H1 (cell line): ENCODE measurements at regions not wholly inside any gene's neighbourhood (a gene's known extent, or its start where the extent isn't known, plus 50 kb on each side); places are given as distances from the start of the nearest gene placed in this dataset.

Source experiments
- CTCF ChIA-PET: fragments of 300-600 bp; sonication (Branson Sonifier 250); formaldehyde crosslinking; loops from one replicate; lab custom pipeline; 2021; ENCODE audit not compliant: partially characterized antibody; lab: Charles Lee
- POLR2A ChIA-PET: fragments of 300-600 bp; sonication (Branson Sonifier 250); formaldehyde crosslinking; loops from one replicate; lab custom pipeline; 2021; ENCODE audit warnings: inconsistent platforms; ENCODE audit not compliant: partially characterized antibody; lab: Charles Lee
- DNase-seq, 2 experiments: peaks; one replicate each; pipeline versions ENCODE4 v3.0.0 to v3.0.0-alpha.2; 2010 to 2022; ENCODE audit warnings: low spot score in 2 of 2, low read depth in 1 of 2, mixed read lengths in 1 of 2
- FAIRE-seq: peaks from 2 replicates; lab custom pipeline; 2011; peaks lifted over from hg19 to GRCh38; lab: Jason Lieb, UNC
- H2AFZ ChIP-seq: 2 replicates; pipeline ENCODE4 v1.8.1; 2012; ENCODE audit warnings: low read length, inconsistent platforms
- H2AK5ac ChIP-seq: 2 replicates; pipeline ENCODE4 v1.6.1; 2013; ENCODE audit warnings: low read depth, low read length
- H2BK120ac ChIP-seq: replicated peaks from 2 replicates; pipeline ENCODE3; 2013; ENCODE audit warnings: low read depth, low read length, inconsistent platforms
- H2BK12ac ChIP-seq: 2 replicates; pipeline ENCODE4 v1.6.1; 2013; ENCODE audit warnings: low read depth, low read length
- H2BK15ac ChIP-seq: 2 replicates; pipeline ENCODE4 v1.6.1; 2013; ENCODE audit warnings: low read length
- H2BK20ac ChIP-seq: 2 replicates; pipeline ENCODE4 v1.6.1; 2013; ENCODE audit warnings: low read length
- H2BK5ac ChIP-seq: 2 replicates; pipeline ENCODE4 v1.6.1; 2013; ENCODE audit warnings: low read depth, low read length
- H3K14ac ChIP-seq: 2 replicates; pipeline ENCODE4 v1.6.1; 2013; ENCODE audit warnings: inconsistent platforms; ENCODE audit not compliant: insufficient read length
- H3K18ac ChIP-seq: 2 replicates; pipeline ENCODE4 v1.6.1; 2013; ENCODE audit warnings: low read length; ENCODE audit errors: extremely low read depth
- H3K23ac ChIP-seq: 2 replicates; pipeline ENCODE4 v1.6.1; 2013; ENCODE audit warnings: inconsistent platforms; ENCODE audit not compliant: insufficient read length
- H3K23me2 ChIP-seq: 2 replicates; pipeline ENCODE4 v1.6.1; 2013; ENCODE audit warnings: low read depth, low read length
- H3K27ac ChIP-seq: 2 replicates; pipeline ENCODE4 v1.6.1; 2011; ENCODE audit warnings: low read depth, low read length, inconsistent platforms
- H3K27me3 ChIP-seq, 4 experiments: replicated peaks in 1 of 4; 1 replicate in 1 of 4; 2 replicates in 3 of 4; pipeline versions ENCODE4 v1.6.1 to v1.8.1; 2011 to 2013; ENCODE audit warnings: low read length in 3 of 4, mild to moderate bottlenecking in 3 of 4, inconsistent platforms in 2 of 4, mixed read lengths in 2 of 4, moderate library complexity in 1 of 4; ENCODE audit not compliant: control insufficient read depth in 3 of 4, insufficient read depth in 3 of 4; ENCODE audit errors: extremely low read depth in 1 of 4
- H3K36me3 ChIP-seq, 4 experiments: 2 replicates each; pipeline versions ENCODE4 v1.6.1 to v1.8.1; 2011 to 2013; ENCODE audit warnings: mild to moderate bottlenecking in 4 of 4, low read length in 3 of 4, moderate library complexity in 2 of 4, control low read depth in 1 of 4, inconsistent platforms in 1 of 4; ENCODE audit not compliant: insufficient read depth in 4 of 4, control insufficient read depth in 2 of 4
- H3K4ac ChIP-seq: replicated peaks from 2 replicates; pipeline ENCODE3; 2013; ENCODE audit warnings: low read length, low read depth, mixed read lengths, inconsistent platforms; ENCODE audit not compliant: insufficient read length
- H3K4me1 ChIP-seq, 4 experiments: replicated peaks in 1 of 4; 1 replicate in 1 of 4; 2 replicates in 3 of 4; pipeline versions ENCODE4 v1.6.1 to v1.8.1; 2011 to 2013; ENCODE audit warnings: low read length in 3 of 4, inconsistent platforms in 2 of 4, mixed read lengths in 1 of 4; ENCODE audit not compliant: insufficient read depth in 4 of 4, control insufficient read depth in 3 of 4
- H3K4me2 ChIP-seq, 2 experiments: 2 replicates each; pipeline versions ENCODE4 v1.6.1 to v1.8.1; 2011 to 2013; ENCODE audit warnings: low read depth in 2 of 2, low read length in 2 of 2, control low read depth in 1 of 2, inconsistent platforms in 1 of 2, mild to moderate bottlenecking in 1 of 2; ENCODE audit not compliant: insufficient read depth in 1 of 2
- H3K4me3 ChIP-seq, 4 experiments: fragments of 200-600, 300-600 bp in 1 of 4; sonication (generic), shearing (Covaris generic), sonication (Bioruptor Twin) in 1 of 4; 2 replicates each; pipeline versions ENCODE4 v1.5.1 to v1.8.1; 2011 to 2016; ENCODE audit warnings: low read length in 4 of 4, low read depth in 3 of 4, control low read depth in 2 of 4, inconsistent platforms in 2 of 4, mild to moderate bottlenecking in 2 of 4, mixed read lengths in 1 of 4, moderate library complexity in 1 of 4; ENCODE audit not compliant: insufficient read depth in 2 of 4; ENCODE audit errors: extremely low read depth in 1 of 4
- H3K56ac ChIP-seq: replicated peaks from 2 replicates; pipeline ENCODE3; 2013; ENCODE audit warnings: low read depth, mild to moderate bottlenecking, mixed read lengths, low read length, inconsistent platforms; ENCODE audit not compliant: insufficient read length
- H3K79me1 ChIP-seq: 2 replicates; pipeline ENCODE4 v1.6.1; 2013; ENCODE audit warnings: low read depth, low read length, control low read depth
- H3K79me2 ChIP-seq, 2 experiments: 2 replicates each; pipeline versions ENCODE4 v1.6.1 to v1.8.1; 2012 to 2013; ENCODE audit warnings: low read length in 2 of 2, mild to moderate bottlenecking in 2 of 2, inconsistent platforms in 1 of 2; ENCODE audit not compliant: insufficient read depth in 2 of 2, control insufficient read depth in 1 of 2
- H3K9ac ChIP-seq, 4 experiments: replicated peaks in 1 of 4; 1 replicate in 1 of 4; 2 replicates in 3 of 4; pipeline versions ENCODE4 v1.6.1 to v1.8.1; 2011 to 2013; ENCODE audit warnings: low read depth in 3 of 4, low read length in 3 of 4, control low read depth in 2 of 4, mild to moderate bottlenecking in 2 of 4, moderate library complexity in 2 of 4, inconsistent platforms in 1 of 4; ENCODE audit errors: extremely low read depth in 1 of 4
- H3K9me3 ChIP-seq, 2 experiments: 2 replicates each; pipeline versions ENCODE4 v1.6.1 to v1.8.1; 2012 to 2013; ENCODE audit warnings: mild to moderate bottlenecking in 2 of 2, moderate library complexity in 2 of 2, control low read depth in 1 of 2, inconsistent platforms in 1 of 2, low read depth in 1 of 2, low read length in 1 of 2, mixed read lengths in 1 of 2; ENCODE audit not compliant: insufficient read depth in 2 of 2
- H4K20me1 ChIP-seq, 2 experiments: replicated peaks in 1 of 2; 2 replicates each; pipeline versions ENCODE3 to v1.8.1; 2011 to 2013; ENCODE audit warnings: inconsistent platforms in 2 of 2, low read length in 2 of 2, mild to moderate bottlenecking in 1 of 2; ENCODE audit not compliant: insufficient read depth in 2 of 2, control insufficient read depth in 1 of 2
- H4K5ac ChIP-seq: 2 replicates; pipeline ENCODE4 v1.6.1; 2013; ENCODE audit warnings: low read length, low read depth, mixed read lengths, inconsistent platforms; ENCODE audit not compliant: insufficient read length
- H4K8ac ChIP-seq: 2 replicates; pipeline ENCODE4 v1.8.0; 2013; ENCODE audit warnings: mild to moderate bottlenecking, moderate library complexity, low read length, inconsistent platforms; ENCODE audit not compliant: insufficient read depth; ENCODE audit errors: extremely low read depth
- H4K91ac ChIP-seq: replicated peaks from 2 replicates; pipeline ENCODE3; 2013; ENCODE audit warnings: low read length, mixed read lengths, inconsistent platforms; ENCODE audit not compliant: insufficient read length
- ASH2L ChIP-seq: fragments of 200-600, 300-600 bp; sonication (generic); IDR thresholded peaks from one replicate; pipeline ENCODE4 v1.7.1; 2017; ENCODE audit warnings: low read length
- TEAD4 ChIP-seq: IDR thresholded peaks from 2 replicates; pipeline ENCODE4 v1.6.1; 2012; ENCODE audit warnings: low read depth, low read length, inconsistent platforms, mixed read lengths

DNA sequence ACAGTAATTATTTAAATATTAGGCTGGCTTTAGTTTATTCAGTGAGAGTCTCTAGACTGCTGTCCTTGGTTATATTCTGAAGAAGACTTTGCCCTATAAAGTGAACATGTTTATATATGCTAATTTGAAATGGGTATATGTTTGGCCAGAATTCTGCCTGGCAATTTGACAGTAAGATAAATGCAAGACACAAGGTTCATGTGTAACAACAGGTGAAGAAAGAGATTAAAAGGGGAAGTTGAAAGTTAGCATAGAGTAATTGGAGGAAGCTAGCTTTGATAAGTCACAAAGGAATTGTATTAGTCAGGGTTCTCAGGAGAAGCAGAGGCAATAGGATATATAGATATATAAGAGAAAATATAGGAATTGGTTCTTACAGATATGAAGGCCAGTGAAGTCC lies 191.4 kb downstream of the CENPW start:
- H3K4me2 ChIP-seq = no peak overlapping the region
- CTCF ChIA-PET = interaction anchor here (0.6 to 1.1 kb wide), 6 partner anchors 10 to 134 kb away, joined by 3 read pairs; no protein-coding TSS in a partner anchor
- H3K9ac ChIP-seq = no peak overlapping the region
- H4K8ac ChIP-seq = no peak overlapping the region
- no peaks in the 10 kb centered on the region for H4K20me1 ChIP-seq
- no peak overlapping the region for H2BK15ac ChIP-seq
- H3K27me3 ChIP-seq = no peaks in the 10 kb centered on the region
- peaks cover 1 to 5% (median 3%) of the 10 kb centered on the region in 4 experiments; a peak in 4 of 7 replicates for H3K4me1 ChIP-seq
- no peak overlapping the region for H4K5ac ChIP-seq
- H3K23ac ChIP-seq = no peak overlapping the region
- DNase-seq (no peak), FAIRE-seq (no peak)
- H2BK120ac ChIP-seq = no peak overlapping the region
- no peak overlapping the region for H3K4me3 ChIP-seq
- H3K9me3 ChIP-seq = no peaks in the 10 kb centered on the region
- H3K14ac ChIP-seq = no peak overlapping the region
- no peaks in the 10 kb centered on the region; the same call in 1 of the 2 replicates for H3K23me2 ChIP-seq
- H4K91ac ChIP-seq = no peak overlapping the region
- TF ChIP-seq TEAD4 (no peak), ASH2L (no peak)
- no peak overlapping the region for H2BK12ac ChIP-seq
- no peaks in the 10 kb centered on the region for H3K79me1 ChIP-seq
- H2BK5ac ChIP-seq = no peak overlapping the region
- no peaks in the 10 kb centered on the region for H3K79me2 ChIP-seq
- H3K36me3 ChIP-seq = no peaks in the 10 kb centered on the region
- POLR2A ChIA-PET = no interaction called here
- H2AK5ac ChIP-seq = no peak overlapping the region
- no peak overlapping the region for H2AFZ ChIP-seq
- H2BK20ac ChIP-seq = no peak overlapping the region
- no peak overlapping the region for H3K56ac ChIP-seq
- no peak overlapping the region for H3K27ac ChIP-seq
- no peak overlapping the region for H3K18ac ChIP-seq
- no peak overlapping the region for H3K4ac ChIP-seq
